ENCODE measurements at regions not wholly inside any gene's neighbourhood (a gene's known extent, or its start where the extent isn't known, plus 50 kb on each side); places are given as distances from the start of the nearest gene placed in this dataset.

DNA sequence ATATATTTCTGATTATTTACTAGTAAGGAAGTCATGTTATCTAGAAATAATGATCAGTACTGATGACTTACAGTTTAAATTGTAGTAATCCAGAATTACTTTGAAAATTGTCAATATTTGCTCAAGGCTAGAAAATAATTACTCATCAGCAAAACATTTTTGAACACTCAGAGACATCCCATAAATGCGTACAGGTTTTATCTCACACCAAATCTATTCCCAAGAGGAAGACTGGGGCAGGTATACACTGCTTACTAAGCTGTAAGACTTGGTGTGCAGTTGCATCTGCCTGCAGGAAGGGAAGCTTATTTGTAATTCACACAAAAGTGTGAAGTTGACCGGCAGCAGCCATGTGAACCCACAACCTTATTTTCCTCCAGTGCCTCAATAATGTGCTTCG is 146.4 kb downstream of the CCER1 start:
- H3K9ac ChIP-seq (ENCODE audit: insufficient read depth, low read length): no peak overlapping the region
- H2AFZ ChIP-seq (ENCODE audit: low read length): no peak overlapping the region
- DNase-seq (ENCODE audit: low read depth in 2 of 2): no peak
- H3K27ac ChIP-seq (ENCODE audit: insufficient read depth, low read length): no peak overlapping the region
- H4K20me1 ChIP-seq (ENCODE audit: control insufficient read depth, extremely low read depth, insufficient read depth, low read length): no peaks in the 10 kb centered on the region
- no peaks in the 10 kb centered on the region for H3K4me1 ChIP-seq (ENCODE audit: control insufficient read depth, extremely low read depth, insufficient read depth, low read length)
- H3K9me3 ChIP-seq (ENCODE audit: control insufficient read depth, insufficient read depth, low read depth, low read length): no peaks in the 10 kb centered on the region
- TF ChIP-seq CTCF (conservative IDR thresholded peaks at IDR 0.05 in 1 of 2, IDR thresholded peaks at IDR 0.05 in 1 of 2; ENCODE audit: low read depth in 1 of 2, low read length in 2 of 2) (no peak), EZH2 (IDR thresholded peaks at IDR 0.05; ENCODE audit: low read length, missing control alignments) (no peak)
- H3K4me3 ChIP-seq (replicated peaks in 1 of 4; ENCODE audit: control extremely low read depth in 1 of 4, insufficient read depth in 1 of 4, low read depth in 3 of 4, low read length in 4 of 4): no peak overlapping the region
- H3K4me2 ChIP-seq (ENCODE audit: extremely low read depth, insufficient read depth, low read length): no peak overlapping the region
- no peaks in the 10 kb centered on the region for H3K36me3 ChIP-seq (ENCODE audit: control insufficient read depth, insufficient read depth, low read length)
- no peaks in the 10 kb centered on the region for H3K79me2 ChIP-seq (ENCODE audit: control insufficient read depth, insufficient read depth, low read length)
- no peaks in the 10 kb centered on the region for H3K27me3 ChIP-seq (ENCODE audit: control insufficient read depth, insufficient read depth, low read length)

DNA sequence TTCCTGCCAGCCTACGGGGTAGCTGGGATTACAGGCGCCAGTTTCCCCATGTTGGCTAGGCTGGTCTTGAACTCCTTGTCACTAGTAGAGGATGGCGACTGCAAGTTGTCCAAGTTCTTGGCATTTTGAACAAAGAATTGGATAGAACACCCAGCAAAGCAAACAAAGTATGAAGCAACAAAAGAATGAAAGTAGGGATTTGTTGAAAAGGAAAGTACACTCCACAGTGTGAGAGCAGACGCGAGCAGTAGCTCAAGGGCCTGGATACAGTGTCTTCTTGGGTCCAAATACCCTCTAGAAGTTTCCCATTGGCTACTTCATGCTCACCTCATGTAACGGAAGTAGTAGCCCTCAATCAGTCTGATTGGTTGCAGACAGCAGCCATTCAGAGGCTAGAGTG is 152.2 kb downstream of the CCER1 start:
- H3K4me2 ChIP-seq (ENCODE audit: extremely low read depth, insufficient read depth, low read length): no peak overlapping the region
- no peak overlapping the region for H3K9ac ChIP-seq (ENCODE audit: insufficient read depth, low read length)
- no peak for TF ChIP-seq CTCF (conservative IDR thresholded peaks at IDR 0.05 in 1 of 2, IDR thresholded peaks at IDR 0.05 in 1 of 2; ENCODE audit: low read depth in 1 of 2, low read length in 2 of 2)
- no peak for TF ChIP-seq EZH2 (IDR thresholded peaks at IDR 0.05; ENCODE audit: low read length, missing control alignments)
- H2AFZ ChIP-seq (ENCODE audit: low read length): no peak overlapping the region
- H4K20me1 ChIP-seq (ENCODE audit: control insufficient read depth, extremely low read depth, insufficient read depth, low read length): no peaks in the 10 kb centered on the region
- H3K9me3 ChIP-seq (ENCODE audit: control insufficient read depth, insufficient read depth, low read depth, low read length): no peaks in the 10 kb centered on the region
- no peaks in the 10 kb centered on the region for H3K4me1 ChIP-seq (ENCODE audit: control insufficient read depth, extremely low read depth, insufficient read depth, low read length)
- no peak overlapping the region for H3K27ac ChIP-seq (ENCODE audit: insufficient read depth, low read length)
- no peak for DNase-seq (ENCODE audit: low read depth in 2 of 2)
- no peak overlapping the region for H3K4me3 ChIP-seq (replicated peaks in 1 of 4; ENCODE audit: control extremely low read depth in 1 of 4, insufficient read depth in 1 of 4, low read depth in 3 of 4, low read length in 4 of 4)
- no peaks in the 10 kb centered on the region for H3K36me3 ChIP-seq (ENCODE audit: control insufficient read depth, insufficient read depth, low read length)
- H3K79me2 ChIP-seq (ENCODE audit: control insufficient read depth, insufficient read depth, low read length): no peaks in the 10 kb centered on the region
- no peaks in the 10 kb centered on the region for H3K27me3 ChIP-seq (ENCODE audit: control insufficient read depth, insufficient read depth, low read length)

DNA sequence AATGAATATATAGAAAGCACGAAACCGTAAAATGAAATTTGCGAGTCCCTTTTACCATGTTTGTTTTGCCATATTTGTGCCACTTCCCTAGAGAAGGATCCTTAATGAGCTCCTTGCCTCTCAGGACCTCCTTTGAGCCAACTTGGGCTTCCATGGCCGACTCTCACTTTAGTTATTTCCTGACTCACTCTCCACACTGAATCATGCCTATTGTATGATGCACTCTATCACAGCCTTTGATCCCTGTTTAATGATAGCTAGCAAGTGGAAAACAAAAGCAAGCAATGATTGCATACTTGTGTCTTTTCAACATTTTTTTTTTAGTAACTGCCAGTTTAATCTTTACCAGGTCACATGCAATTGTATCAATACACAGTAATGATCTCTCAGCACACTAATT is 153.2 kb downstream of the CCER1 start:
- H2AFZ ChIP-seq (ENCODE audit: low read length): no peak overlapping the region
- TF ChIP-seq CTCF (conservative IDR thresholded peaks at IDR 0.05 in 1 of 2, IDR thresholded peaks at IDR 0.05 in 1 of 2; ENCODE audit: low read depth in 1 of 2, low read length in 2 of 2) (no peak), EZH2 (IDR thresholded peaks at IDR 0.05; ENCODE audit: low read length, missing control alignments) (no peak)

More for the DNA sequence above, 153.2 kb downstream of the CCER1 start:
- DNase-seq (ENCODE audit: low read depth in 2 of 2): peak; percentile 5 to 79
- H3K4me1 ChIP-seq (ENCODE audit: control insufficient read depth, extremely low read depth, insufficient read depth, low read length): no peaks in the 10 kb centered on the region
- no peak overlapping the region for H3K4me2 ChIP-seq (ENCODE audit: extremely low read depth, insufficient read depth, low read length)
- H4K20me1 ChIP-seq (ENCODE audit: control insufficient read depth, extremely low read depth, insufficient read depth, low read length): no peaks in the 10 kb centered on the region
- H3K36me3 ChIP-seq (ENCODE audit: control insufficient read depth, insufficient read depth, low read length): no peaks in the 10 kb centered on the region
- H3K79me2 ChIP-seq (ENCODE audit: control insufficient read depth, insufficient read depth, low read length): no peaks in the 10 kb centered on the region
- H3K9me3 ChIP-seq (ENCODE audit: control insufficient read depth, insufficient read depth, low read depth, low read length): no peaks in the 10 kb centered on the region
- H3K4me3 ChIP-seq (replicated peaks in 1 of 4; ENCODE audit: control extremely low read depth in 1 of 4, insufficient read depth in 1 of 4, low read depth in 3 of 4, low read length in 4 of 4): no peak overlapping the region
- H3K27ac ChIP-seq (ENCODE audit: insufficient read depth, low read length): no peak overlapping the region
- H3K27me3 ChIP-seq (ENCODE audit: control insufficient read depth, insufficient read depth, low read length): no peaks in the 10 kb centered on the region
- H3K9ac ChIP-seq (ENCODE audit: insufficient read depth, low read length): no peak overlapping the region
